Liver (tissue), 3 donors: ENCODE measurements at regions not wholly inside any gene's neighbourhood (a gene's known extent, or its start where the extent isn't known, plus 50 kb on each side); places are given as distances from the start of the nearest gene placed in this dataset.

Experiments used
- GABPA ChIP-seq, 2 donors: IDR thresholded peaks in 1 of 2; conservative IDR thresholded peaks in 1 of 2; 2 replicates each; pipeline ENCODE4 v1.6.1; 2016; ENCODE audit warnings: antibody characterized with exemption in 2 of 2, mild to moderate bottlenecking in 1 of 2, moderate library complexity in 1 of 2
- NR2F2 ChIP-seq: IDR thresholded peaks from 2 replicates; pipeline ENCODE4 v1.6.1; 2016; ENCODE audit warnings: antibody characterized with exemption
- RAD21 ChIP-seq, 2 donors: IDR thresholded peaks; 2 replicates each; pipeline ENCODE4 v1.6.1; 2016; ENCODE audit warnings: antibody characterized with exemption in 2 of 2, mild to moderate bottlenecking in 2 of 2
- RXRA ChIP-seq, 2 donors: IDR thresholded peaks; 2 replicates each; pipeline ENCODE4 v1.6.1; 2017 to 2018; ENCODE audit warnings: antibody characterized with exemption in 2 of 2, mild to moderate bottlenecking in 1 of 2
- TAF1 ChIP-seq: conservative IDR thresholded peaks from 2 replicates; pipeline ENCODE4 v1.6.1; 2016; ENCODE audit warnings: antibody characterized with exemption, mild to moderate bottlenecking
- YY1 ChIP-seq: IDR thresholded peaks from 2 replicates; pipeline ENCODE4 v1.6.1; 2016; ENCODE audit warnings: antibody characterized with exemption, mild to moderate bottlenecking
- TF ChIP-seq, protein P1 (sequence below): fragments of 150-350 bp; IDR thresholded peaks from 2 replicates; pipeline ENCODE4 v1.5.1; 2017; ENCODE audit warnings: improper control_type of control experiment, low read depth, low read length; ENCODE audit not compliant: missing input control
- donor health status: healthy.
- donor health status: healthy.

DNA sequence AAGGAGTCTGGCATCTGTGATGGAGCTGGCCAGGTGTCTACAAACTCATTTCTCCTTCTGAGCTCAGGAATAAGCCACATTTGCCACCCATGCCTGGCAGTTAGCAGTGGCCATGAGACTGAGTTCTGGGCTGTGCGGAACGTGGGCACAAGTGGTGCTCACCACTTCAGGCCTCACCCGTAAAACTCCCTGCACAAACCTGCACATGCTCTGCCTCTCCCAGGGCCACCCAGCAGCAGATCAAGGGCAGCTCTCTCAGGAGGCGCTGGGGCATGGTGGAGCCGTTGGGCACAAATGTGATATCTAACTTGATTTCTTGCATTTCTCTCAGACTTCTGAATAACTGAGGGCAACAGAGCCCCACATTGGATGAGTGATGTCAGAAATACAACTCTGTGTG lies 269.5 kb downstream of the HIVEP2 start:
- TF ChIP-seq, protein P1, sequence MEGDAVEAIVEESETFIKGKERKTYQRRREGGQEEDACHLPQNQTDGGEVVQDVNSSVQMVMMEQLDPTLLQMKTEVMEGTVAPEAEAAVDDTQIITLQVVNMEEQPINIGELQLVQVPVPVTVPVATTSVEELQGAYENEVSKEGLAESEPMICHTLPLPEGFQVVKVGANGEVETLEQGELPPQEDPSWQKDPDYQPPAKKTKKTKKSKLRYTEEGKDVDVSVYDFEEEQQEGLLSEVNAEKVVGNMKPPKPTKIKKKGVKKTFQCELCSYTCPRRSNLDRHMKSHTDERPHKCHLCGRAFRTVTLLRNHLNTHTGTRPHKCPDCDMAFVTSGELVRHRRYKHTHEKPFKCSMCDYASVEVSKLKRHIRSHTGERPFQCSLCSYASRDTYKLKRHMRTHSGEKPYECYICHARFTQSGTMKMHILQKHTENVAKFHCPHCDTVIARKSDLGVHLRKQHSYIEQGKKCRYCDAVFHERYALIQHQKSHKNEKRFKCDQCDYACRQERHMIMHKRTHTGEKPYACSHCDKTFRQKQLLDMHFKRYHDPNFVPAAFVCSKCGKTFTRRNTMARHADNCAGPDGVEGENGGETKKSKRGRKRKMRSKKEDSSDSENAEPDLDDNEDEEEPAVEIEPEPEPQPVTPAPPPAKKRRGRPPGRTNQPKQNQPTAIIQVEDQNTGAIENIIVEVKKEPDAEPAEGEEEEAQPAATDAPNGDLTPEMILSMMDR: no peak
- TF ChIP-seq RAD21 (IDR thresholded peaks at IDR 0.05): no peak
- no peak for TF ChIP-seq YY1
- no peak for TF ChIP-seq TAF1
- no peak for TF ChIP-seq RXRA (IDR thresholded peaks at IDR 0.05)
- no peak for TF ChIP-seq GABPA (IDR thresholded peaks at IDR 0.05 in 1 of 2, conservative IDR thresholded peaks at IDR 0.05 in 1 of 2)
- no peak for TF ChIP-seq NR2F2
